H1 (cell line): ENCODE measurements at regions not wholly inside any gene's neighbourhood (a gene's known extent, or its start where the extent isn't known, plus 50 kb on each side); places are given as distances from the start of the nearest gene placed in this dataset.

Experiments used
- CTCF ChIA-PET: fragments of 300-600 bp; sonication (Branson Sonifier 250); formaldehyde crosslinking; loops from one replicate; lab custom pipeline; 2021; ENCODE audit not compliant: partially characterized antibody; lab: Charles Lee
- POLR2A ChIA-PET: fragments of 300-600 bp; sonication (Branson Sonifier 250); formaldehyde crosslinking; loops from one replicate; lab custom pipeline; 2021; ENCODE audit warnings: inconsistent platforms; ENCODE audit not compliant: partially characterized antibody; lab: Charles Lee
- DNase-seq, 2 experiments: peaks; one replicate each; pipeline versions ENCODE4 v3.0.0 to v3.0.0-alpha.2; 2010 to 2022; ENCODE audit warnings: low spot score in 2 of 2, low read depth in 1 of 2, mixed read lengths in 1 of 2
- FAIRE-seq: peaks from 2 replicates; lab custom pipeline; 2011; peaks lifted over from hg19 to GRCh38; lab: Jason Lieb, UNC
- H2AFZ ChIP-seq: 2 replicates; pipeline ENCODE4 v1.8.1; 2012; ENCODE audit warnings: low read length, inconsistent platforms
- H2AK5ac ChIP-seq: 2 replicates; pipeline ENCODE4 v1.6.1; 2013; ENCODE audit warnings: low read depth, low read length
- H2BK120ac ChIP-seq: replicated peaks from 2 replicates; pipeline ENCODE3; 2013; ENCODE audit warnings: low read depth, low read length, inconsistent platforms
- H2BK12ac ChIP-seq: 2 replicates; pipeline ENCODE4 v1.6.1; 2013; ENCODE audit warnings: low read depth, low read length
- H2BK15ac ChIP-seq: 2 replicates; pipeline ENCODE4 v1.6.1; 2013; ENCODE audit warnings: low read length
- H2BK20ac ChIP-seq: 2 replicates; pipeline ENCODE4 v1.6.1; 2013; ENCODE audit warnings: low read length
- H2BK5ac ChIP-seq: 2 replicates; pipeline ENCODE4 v1.6.1; 2013; ENCODE audit warnings: low read depth, low read length
- H3K14ac ChIP-seq: 2 replicates; pipeline ENCODE4 v1.6.1; 2013; ENCODE audit warnings: inconsistent platforms; ENCODE audit not compliant: insufficient read length
- H3K18ac ChIP-seq: 2 replicates; pipeline ENCODE4 v1.6.1; 2013; ENCODE audit warnings: low read length; ENCODE audit errors: extremely low read depth
- H3K23ac ChIP-seq: 2 replicates; pipeline ENCODE4 v1.6.1; 2013; ENCODE audit warnings: inconsistent platforms; ENCODE audit not compliant: insufficient read length
- H3K23me2 ChIP-seq: 2 replicates; pipeline ENCODE4 v1.6.1; 2013; ENCODE audit warnings: low read depth, low read length
- H3K27ac ChIP-seq: 2 replicates; pipeline ENCODE4 v1.6.1; 2011; ENCODE audit warnings: low read depth, low read length, inconsistent platforms
- H3K27me3 ChIP-seq, 4 experiments: replicated peaks in 1 of 4; 1 replicate in 1 of 4; 2 replicates in 3 of 4; pipeline versions ENCODE4 v1.6.1 to v1.8.1; 2011 to 2013; ENCODE audit warnings: low read length in 3 of 4, mild to moderate bottlenecking in 3 of 4, inconsistent platforms in 2 of 4, mixed read lengths in 2 of 4, moderate library complexity in 1 of 4; ENCODE audit not compliant: control insufficient read depth in 3 of 4, insufficient read depth in 3 of 4; ENCODE audit errors: extremely low read depth in 1 of 4
- H3K36me3 ChIP-seq, 4 experiments: 2 replicates each; pipeline versions ENCODE4 v1.6.1 to v1.8.1; 2011 to 2013; ENCODE audit warnings: mild to moderate bottlenecking in 4 of 4, low read length in 3 of 4, moderate library complexity in 2 of 4, control low read depth in 1 of 4, inconsistent platforms in 1 of 4; ENCODE audit not compliant: insufficient read depth in 4 of 4, control insufficient read depth in 2 of 4
- H3K4ac ChIP-seq: replicated peaks from 2 replicates; pipeline ENCODE3; 2013; ENCODE audit warnings: low read length, low read depth, mixed read lengths, inconsistent platforms; ENCODE audit not compliant: insufficient read length
- H3K4me1 ChIP-seq, 4 experiments: replicated peaks in 1 of 4; 1 replicate in 1 of 4; 2 replicates in 3 of 4; pipeline versions ENCODE4 v1.6.1 to v1.8.1; 2011 to 2013; ENCODE audit warnings: low read length in 3 of 4, inconsistent platforms in 2 of 4, mixed read lengths in 1 of 4; ENCODE audit not compliant: insufficient read depth in 4 of 4, control insufficient read depth in 3 of 4
- H3K4me2 ChIP-seq, 2 experiments: 2 replicates each; pipeline versions ENCODE4 v1.6.1 to v1.8.1; 2011 to 2013; ENCODE audit warnings: low read depth in 2 of 2, low read length in 2 of 2, control low read depth in 1 of 2, inconsistent platforms in 1 of 2, mild to moderate bottlenecking in 1 of 2; ENCODE audit not compliant: insufficient read depth in 1 of 2
- H3K4me3 ChIP-seq, 4 experiments: fragments of 200-600, 300-600 bp in 1 of 4; sonication (generic), shearing (Covaris generic), sonication (Bioruptor Twin) in 1 of 4; 2 replicates each; pipeline versions ENCODE4 v1.5.1 to v1.8.1; 2011 to 2016; ENCODE audit warnings: low read length in 4 of 4, low read depth in 3 of 4, control low read depth in 2 of 4, inconsistent platforms in 2 of 4, mild to moderate bottlenecking in 2 of 4, mixed read lengths in 1 of 4, moderate library complexity in 1 of 4; ENCODE audit not compliant: insufficient read depth in 2 of 4; ENCODE audit errors: extremely low read depth in 1 of 4
- H3K56ac ChIP-seq: replicated peaks from 2 replicates; pipeline ENCODE3; 2013; ENCODE audit warnings: low read depth, mild to moderate bottlenecking, mixed read lengths, low read length, inconsistent platforms; ENCODE audit not compliant: insufficient read length
- H3K79me1 ChIP-seq: 2 replicates; pipeline ENCODE4 v1.6.1; 2013; ENCODE audit warnings: low read depth, low read length, control low read depth
- H3K79me2 ChIP-seq, 2 experiments: 2 replicates each; pipeline versions ENCODE4 v1.6.1 to v1.8.1; 2012 to 2013; ENCODE audit warnings: low read length in 2 of 2, mild to moderate bottlenecking in 2 of 2, inconsistent platforms in 1 of 2; ENCODE audit not compliant: insufficient read depth in 2 of 2, control insufficient read depth in 1 of 2
- H3K9ac ChIP-seq, 4 experiments: replicated peaks in 1 of 4; 1 replicate in 1 of 4; 2 replicates in 3 of 4; pipeline versions ENCODE4 v1.6.1 to v1.8.1; 2011 to 2013; ENCODE audit warnings: low read depth in 3 of 4, low read length in 3 of 4, control low read depth in 2 of 4, mild to moderate bottlenecking in 2 of 4, moderate library complexity in 2 of 4, inconsistent platforms in 1 of 4; ENCODE audit errors: extremely low read depth in 1 of 4
- H3K9me3 ChIP-seq, 2 experiments: 2 replicates each; pipeline versions ENCODE4 v1.6.1 to v1.8.1; 2012 to 2013; ENCODE audit warnings: mild to moderate bottlenecking in 2 of 2, moderate library complexity in 2 of 2, control low read depth in 1 of 2, inconsistent platforms in 1 of 2, low read depth in 1 of 2, low read length in 1 of 2, mixed read lengths in 1 of 2; ENCODE audit not compliant: insufficient read depth in 2 of 2
- H4K20me1 ChIP-seq, 2 experiments: replicated peaks in 1 of 2; 2 replicates each; pipeline versions ENCODE3 to v1.8.1; 2011 to 2013; ENCODE audit warnings: inconsistent platforms in 2 of 2, low read length in 2 of 2, mild to moderate bottlenecking in 1 of 2; ENCODE audit not compliant: insufficient read depth in 2 of 2, control insufficient read depth in 1 of 2
- H4K5ac ChIP-seq: 2 replicates; pipeline ENCODE4 v1.6.1; 2013; ENCODE audit warnings: low read length, low read depth, mixed read lengths, inconsistent platforms; ENCODE audit not compliant: insufficient read length
- H4K8ac ChIP-seq: 2 replicates; pipeline ENCODE4 v1.8.0; 2013; ENCODE audit warnings: mild to moderate bottlenecking, moderate library complexity, low read length, inconsistent platforms; ENCODE audit not compliant: insufficient read depth; ENCODE audit errors: extremely low read depth
- H4K91ac ChIP-seq: replicated peaks from 2 replicates; pipeline ENCODE3; 2013; ENCODE audit warnings: low read length, mixed read lengths, inconsistent platforms; ENCODE audit not compliant: insufficient read length
- BCL11A ChIP-seq, 2 experiments: IDR thresholded peaks; one replicate each; pipeline ENCODE4 v1.6.1; 2011; ENCODE audit warnings: low read depth in 2 of 2, low read length in 2 of 2, mild to moderate bottlenecking in 2 of 2
- BRCA1 ChIP-seq: IDR thresholded peaks from 2 replicates; pipeline ENCODE4 v1.6.1; 2012; ENCODE audit warnings: low read depth, low read length, improper control_type of control experiment
- CEBPB ChIP-seq: IDR thresholded peaks from 2 replicates; pipeline ENCODE4 v1.6.1; 2012; ENCODE audit warnings: low read depth, low read length
- CHD1 ChIP-seq: IDR thresholded peaks from 2 replicates; pipeline ENCODE4 v1.6.1; 2012; ENCODE audit warnings: low read depth, low read length, improper control_type of control experiment
- CREB1 ChIP-seq: IDR thresholded peaks from 2 replicates; pipeline ENCODE4 v1.6.1; 2012; ENCODE audit warnings: inconsistent platforms
- JUND ChIP-seq: IDR thresholded peaks from 2 replicates; pipeline ENCODE4 v1.6.1; 2011; ENCODE audit warnings: mild to moderate bottlenecking, improper control_type of control experiment, low read length
- MAFK ChIP-seq: IDR thresholded peaks from 2 replicates; pipeline ENCODE4 v1.6.1; 2012; ENCODE audit warnings: low read depth, mild to moderate bottlenecking, improper control_type of control experiment, low read length
- NANOG ChIP-seq: IDR thresholded peaks from 2 replicates; pipeline ENCODE4 v1.6.1; 2011; ENCODE audit warnings: low read length, low read depth, mild to moderate bottlenecking, inconsistent platforms; ENCODE audit not compliant: insufficient read depth, poor library complexity, severe bottlenecking
- RBBP5 ChIP-seq: IDR thresholded peaks from 2 replicates; pipeline ENCODE4 v1.7.1; 2012; ENCODE audit warnings: low read depth, mild to moderate bottlenecking, inconsistent platforms, low read length, moderate library complexity, borderline replicate concordance
- TCF12 ChIP-seq: IDR thresholded peaks from 2 replicates; pipeline ENCODE4 v1.6.1; 2011; ENCODE audit warnings: low read depth, mild to moderate bottlenecking, low read length
- YY1 ChIP-seq: IDR thresholded peaks from 2 replicates; pipeline ENCODE4 v1.6.1; 2011; ENCODE audit warnings: low read depth, mild to moderate bottlenecking, low read length
- WGBS, 2 experiments: shearing (Covaris generic) in 1 of 2; methylation state at CpG; one replicate each; pipeline versions ENCODE4 v1.1.6 to v1.1.7; 2013 to 2015; ENCODE audit warnings: low lambda C conversion rate in 2 of 2, mixed read lengths in 2 of 2, inconsistent platforms in 1 of 2, low coverage in 1 of 2, missing lambda C conversion rate in 1 of 2; ENCODE audit not compliant: insufficient replicate concordance in 2 of 2, insufficient coverage in 1 of 2, insufficient read length in 1 of 2; ENCODE audit errors: extremely low coverage in 1 of 2, missing lambda C conversion rate in 1 of 2; 5-methylcytosine and 5-hydroxymethylcytosine counted together

- no peak overlapping the region for H4K5ac ChIP-seq
- no peak for DNase-seq
- H3K4me1 ChIP-seq: no peaks in the 10 kb centered on the region
- H3K4me2 ChIP-seq: no peak overlapping the region
- H3K23me2 ChIP-seq: no peaks in the 10 kb centered on the region
- no peak overlapping the region for H3K18ac ChIP-seq
- no peak overlapping the region for H3K56ac ChIP-seq
- no peaks in the 10 kb centered on the region for H3K9me3 ChIP-seq
- H4K20me1 ChIP-seq: no peaks in the 10 kb centered on the region
- ChIA-PET POLR2A (no interaction called here), CTCF (interaction anchor here (2.3 kb wide), 1 partner anchor 8 kb away, joined by 5 read pairs; no protein-coding TSS in a partner anchor)
- H3K27me3 ChIP-seq: no peaks in the 10 kb centered on the region
- H3K36me3 ChIP-seq: no peaks in the 10 kb centered on the region
- H3K4me3 ChIP-seq: no peak overlapping the region
- H3K79me1 ChIP-seq: no peaks in the 10 kb centered on the region
- no peak overlapping the region for H2AFZ ChIP-seq
- FAIRE-seq: no peak
- TF ChIP-seq NANOG (no peak), TCF12 (no peak), BCL11A (IDR thresholded peaks at IDR 0.05; ENCODE audit: low read depth in 2 of 2, low read length in 2 of 2) (no peak), CREB1 (no peak), RBBP5 (no peak), JUND (no peak), BRCA1 (no peak), MAFK (no peak), CHD1 (no peak), YY1 (no peak), CEBPB (no peak)
- H4K91ac ChIP-seq: no peak overlapping the region
- H3K14ac ChIP-seq: no peak overlapping the region
- no peak overlapping the region for H3K9ac ChIP-seq
- H3K27ac ChIP-seq: no peak overlapping the region
- no peak overlapping the region for H2AK5ac ChIP-seq
- no peak overlapping the region for H2BK15ac ChIP-seq
- H2BK5ac ChIP-seq: no peak overlapping the region
- no peaks in the 10 kb centered on the region for H3K79me2 ChIP-seq
- H4K8ac ChIP-seq: no peak overlapping the region
- no peak overlapping the region for H2BK120ac ChIP-seq
- H3K4ac ChIP-seq: no peak overlapping the region
- no peak overlapping the region for H2BK20ac ChIP-seq
- WGBS, 2 experiments: 93% methylated on average over 4 of the region's 4 CpGs; no CpG with 5 or more reads in 1 of the 2 experiments
- H3K23ac ChIP-seq: no peak overlapping the region
- H2BK12ac ChIP-seq: no peak overlapping the region
Observed at GRCh38 chr6:1122083-1122482, 189.8 kb upstream of the FOXQ1 start.
